ENCODE measurements at regions not wholly inside any gene's neighbourhood (a gene's known extent, or its start where the extent isn't known, plus 50 kb on each side); places are given as distances from the start of the nearest gene placed in this dataset.

GRCh38 chr14:22482085-22482694 is 106.8 kb downstream of the DAD1 start:
- TF ChIP-seq CTCF (IDR thresholded peaks at IDR 0.05; ENCODE audit: insufficient read depth, low read length, missing control alignments): no peak
- ChIA-PET POLR2A (no interaction called here), CTCF (interaction anchor here (1.3 to 16.1 kb wide), 5 partner anchors 10 to 86 kb away, joined by 3 to 332 read pairs (median 21); no protein-coding TSS in a partner anchor)
- no peak for DNase-seq (ENCODE audit: low read depth, low spot score)
- no peak overlapping the region for H3K4me3 ChIP-seq (ENCODE audit: low read depth, low read length)

- no peak for TF ChIP-seq CTCF (IDR thresholded peaks at IDR 0.05; ENCODE audit: insufficient read depth, low read length, missing control alignments)
- no peak for DNase-seq (ENCODE audit: low read depth, low spot score)
- ChIA-PET CTCF (interaction anchor here (1.6 to 16.1 kb wide), 4 partner anchors 10 to 85 kb away, joined by 3 to 332 read pairs (median 26); no protein-coding TSS in a partner anchor), POLR2A (no interaction called here)
- H3K4me3 ChIP-seq (ENCODE audit: low read depth, low read length): no peak overlapping the region
These were observed 107.5 kb downstream of the DAD1 start for GRCh38 chr14:22481546-22481945.

- ChIA-PET CTCF (interaction anchor here (1.1 to 16.1 kb wide), 5 partner anchors 8 to 84 kb away, joined by 3 to 332 read pairs (median 21); no protein-coding TSS in a partner anchor), POLR2A (no interaction called here)
- no peak for DNase-seq (ENCODE audit: low read depth, low spot score)
- TF ChIP-seq CTCF (IDR thresholded peaks at IDR 0.05; ENCODE audit: insufficient read depth, low read length, missing control alignments): no peak
- H3K4me3 ChIP-seq (ENCODE audit: low read depth, low read length): no peak overlapping the region
These were observed 109.1 kb downstream of the DAD1 start for GRCh38 chr14:22479776-22480464.

- POLR2A ChIA-PET: no interaction called here
- CTCF ChIA-PET: interaction anchor here (1.5 to 16.1 kb wide), 3 partner anchors 77 to 94 kb away, joined by 3 to 332 read pairs (median 21); no protein-coding TSS in a partner anchor
- TF ChIP-seq CTCF (IDR thresholded peaks at IDR 0.05; ENCODE audit: insufficient read depth, low read length, missing control alignments): no peak
- H3K4me3 ChIP-seq (ENCODE audit: low read depth, low read length): no peak overlapping the region
- DNase-seq (ENCODE audit: low read depth, low spot score): no peak
These were observed 109.9 kb downstream of the DAD1 start for GRCh38 chr14:22479132-22479531.

GRCh38 chr14:22478670-22479069 is 110.4 kb downstream of the DAD1 start:
- ChIA-PET CTCF (interaction anchor here (1.5 to 16.1 kb wide), 3 partner anchors 78 to 93 kb away, joined by 3 to 332 read pairs (median 21); no protein-coding TSS in a partner anchor), POLR2A (no interaction called here)
- no peak for TF ChIP-seq CTCF (IDR thresholded peaks at IDR 0.05; ENCODE audit: insufficient read depth, low read length, missing control alignments)
- H3K4me3 ChIP-seq (ENCODE audit: low read depth, low read length): no peak overlapping the region
- DNase-seq (ENCODE audit: low read depth, low spot score): no peak

GRCh38 chr14:22478247-22478646 is 110.8 kb downstream of the DAD1 start:
- no peak for TF ChIP-seq CTCF (IDR thresholded peaks at IDR 0.05; ENCODE audit: insufficient read depth, low read length, missing control alignments)
- CTCF ChIA-PET: interaction anchor here (1.5 to 16.1 kb wide), 3 partner anchors 78 to 93 kb away, joined by 3 to 332 read pairs (median 21); no protein-coding TSS in a partner anchor
- no peak for DNase-seq (ENCODE audit: low read depth, low spot score)
- POLR2A ChIA-PET: no interaction called here
- H3K4me3 ChIP-seq (ENCODE audit: low read depth, low read length): no peak overlapping the region
